ENCODE measurements at regions not wholly inside any gene's neighbourhood (a gene's known extent, or its start where the extent isn't known, plus 50 kb on each side); places are given as distances from the start of the nearest gene placed in this dataset.

- TF ChIP-seq CTCF (IDR thresholded peaks at IDR 0.05) (no peak), POLR2AphosphoS5 (IDR thresholded peaks at IDR 0.05; ENCODE audit: insufficient read depth in 1 of 2, low read depth in 1 of 2) (no peak)
Observed at GRCh38 chr13:24032252-24032651, 128.3 kb upstream of the SPATA13 start.
